Gastrocnemius medialis (tissue), 4 donors: ENCODE measurements at regions not wholly inside any gene's neighbourhood (a gene's known extent, or its start where the extent isn't known, plus 50 kb on each side); places are given as distances from the start of the nearest gene placed in this dataset.
"Not testable (repeated sequence)": the region's sequence is repeated elsewhere in the genome, so short reads cannot be mapped to it uniquely, and the experiment has no call there.

Experiments used
- ATAC-seq, 2 donors: fragments of 150-250 bp; one replicate each; pipeline ENCODE4 v1.9.1; 2016
- DNase-seq, 2 donors: peaks; one replicate each; pipeline ENCODE4 v3.0.0-alpha.2; 2019
- H3K27ac ChIP-seq, 4 donors: fragments of 200-600 bp; sonication (generic); 1 replicate in 1 of 4; 2 replicates in 3 of 4; pipeline ENCODE4 v1.5.1; 2016 to 2018; ENCODE audit warnings: mild to moderate bottlenecking in 2 of 4, moderate library complexity in 1 of 4
- H3K27me3 ChIP-seq, 3 donors: fragments of 200-600 bp; sonication (generic) in 2 of 3; 1 replicate in 1 of 3; 2 replicates in 2 of 3; pipeline versions ENCODE4 v1.5.1 to v1.6.0; 2016 to 2019; ENCODE audit warnings: mild to moderate bottlenecking in 1 of 3, moderate library complexity in 1 of 3
- H3K36me3 ChIP-seq, 2 donors: fragments of 200-600 bp; sonication (generic) in 1 of 2; one replicate each; pipeline ENCODE4 v1.5.1; 2017 to 2018
- H3K4me1 ChIP-seq, 2 donors: fragments of 200-600 bp; sonication (generic) in 1 of 2; one replicate each; pipeline ENCODE4 v1.5.1; 2016 to 2017; ENCODE audit warnings: mild to moderate bottlenecking in 2 of 2
- H3K4me3 ChIP-seq, 4 donors: fragments of 200-600 bp; sonication (generic) in 3 of 4; 1 replicate in 1 of 4; 2 replicates in 3 of 4; pipeline ENCODE4 v1.5.1; 2016 to 2019; ENCODE audit warnings: mild to moderate bottlenecking in 2 of 4
- H3K9me3 ChIP-seq, 3 donors: fragments of 200-600 bp; sonication (generic) in 2 of 3; 1 replicate in 1 of 3; 2 replicates in 2 of 3; pipeline ENCODE4 v1.5.1; 2016 to 2019
- POLR2A ChIP-seq, 2 donors: fragments of 450-650 bp; IDR thresholded peaks; one replicate each; pipeline ENCODE4 v1.6.1; 2017; ENCODE audit warnings: antibody characterized with exemption in 2 of 2, mild to moderate bottlenecking in 2 of 2, moderate library complexity in 2 of 2
- in situ Hi-C, 4 donors: fragments of 200-750 bp; cut with MboI; loops; one replicate each; pipeline versions ENCODE4 v1.15.0 to v1.8.0; 2017; ENCODE audit warnings: low sequenced_read_pairs in 4 of 4
- intact Hi-C: fragments of 100-400 bp; cut with DNase I; formaldehyde crosslinking; loops from one replicate; pipeline ENCODE4 v1.15.1; 2023; ENCODE audit warnings: low total_unique reads
- TF ChIP-seq, protein P1 (sequence below), 5 experiments: fragments of 450-650 bp in 3 of 5; fragments of 200-600 bp in 2 of 5; sonication (generic) in 2 of 5; IDR thresholded peaks in 4 of 5; conservative IDR thresholded peaks in 1 of 5; 1 replicate in 4 of 5; 2 replicates in 1 of 5; pipeline ENCODE4 v1.5.1; 2016 to 2019; ENCODE audit warnings: antibody characterized with exemption in 5 of 5, mild to moderate bottlenecking in 3 of 5, moderate library complexity in 3 of 5

DNA sequence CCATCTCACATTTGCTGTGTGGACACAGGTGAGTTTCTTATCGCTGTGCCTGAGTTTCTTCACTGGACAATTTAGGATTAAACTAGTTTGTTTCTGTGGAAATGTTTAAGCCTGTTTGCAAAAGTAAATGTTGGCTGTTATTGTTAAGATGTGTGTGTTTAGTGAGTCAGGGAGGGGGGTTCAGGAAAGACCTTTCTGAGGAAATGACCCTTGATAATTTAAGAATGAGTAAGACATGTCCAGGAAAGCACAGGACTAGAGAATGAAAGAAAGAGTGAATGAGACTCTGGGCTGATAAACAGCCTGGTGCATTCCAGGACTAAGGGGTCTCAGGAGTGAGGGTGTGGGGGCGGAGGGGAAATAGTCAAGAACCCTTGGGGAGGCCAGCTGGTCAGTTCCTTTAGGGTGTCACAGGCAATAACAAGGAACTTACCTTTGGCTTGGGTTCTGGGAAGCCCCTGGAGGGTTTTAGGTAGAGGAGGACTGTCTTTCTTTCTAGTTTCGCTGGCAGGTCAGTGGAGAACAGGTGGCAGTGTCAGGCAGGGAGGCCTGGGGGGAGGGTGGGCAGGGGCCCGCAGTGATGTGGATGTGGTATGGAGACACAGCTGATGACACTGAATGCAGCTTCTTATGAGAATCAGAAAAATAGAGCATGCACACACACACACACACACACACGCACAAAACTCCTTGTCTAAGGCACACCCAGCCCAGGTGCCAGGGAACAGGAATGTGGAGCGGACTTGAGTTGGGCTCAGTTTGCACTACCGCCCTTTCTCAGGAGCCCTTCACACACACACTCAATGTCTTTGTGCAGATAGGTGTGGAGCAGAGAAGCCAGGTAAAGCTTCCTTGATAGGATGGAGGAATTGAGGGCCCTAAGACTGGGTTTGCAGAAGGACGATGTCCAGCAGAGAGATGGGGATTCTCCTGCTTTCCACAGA is 1005.5 kb downstream of the VRK1 start:
- DNase-seq (no peak), ATAC-seq (no peak)
- H3K27ac ChIP-seq, result no peak overlapping the region
- H3K9me3 ChIP-seq, result no peaks in the 10 kb centered on the region
- in situ Hi-C loops, result no loop called here
- H3K4me1 ChIP-seq, result no peaks in the 10 kb centered on the region
- intact Hi-C loops, result no loop called here
- no peak overlapping the region for H3K4me3 ChIP-seq
- TF ChIP-seq, protein P1, sequence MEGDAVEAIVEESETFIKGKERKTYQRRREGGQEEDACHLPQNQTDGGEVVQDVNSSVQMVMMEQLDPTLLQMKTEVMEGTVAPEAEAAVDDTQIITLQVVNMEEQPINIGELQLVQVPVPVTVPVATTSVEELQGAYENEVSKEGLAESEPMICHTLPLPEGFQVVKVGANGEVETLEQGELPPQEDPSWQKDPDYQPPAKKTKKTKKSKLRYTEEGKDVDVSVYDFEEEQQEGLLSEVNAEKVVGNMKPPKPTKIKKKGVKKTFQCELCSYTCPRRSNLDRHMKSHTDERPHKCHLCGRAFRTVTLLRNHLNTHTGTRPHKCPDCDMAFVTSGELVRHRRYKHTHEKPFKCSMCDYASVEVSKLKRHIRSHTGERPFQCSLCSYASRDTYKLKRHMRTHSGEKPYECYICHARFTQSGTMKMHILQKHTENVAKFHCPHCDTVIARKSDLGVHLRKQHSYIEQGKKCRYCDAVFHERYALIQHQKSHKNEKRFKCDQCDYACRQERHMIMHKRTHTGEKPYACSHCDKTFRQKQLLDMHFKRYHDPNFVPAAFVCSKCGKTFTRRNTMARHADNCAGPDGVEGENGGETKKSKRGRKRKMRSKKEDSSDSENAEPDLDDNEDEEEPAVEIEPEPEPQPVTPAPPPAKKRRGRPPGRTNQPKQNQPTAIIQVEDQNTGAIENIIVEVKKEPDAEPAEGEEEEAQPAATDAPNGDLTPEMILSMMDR (IDR thresholded peaks at IDR 0.05 in 4 of 5, conservative IDR thresholded peaks at IDR 0.05 in 1 of 5), result no peak
- TF ChIP-seq POLR2A (IDR thresholded peaks at IDR 0.05), result no peak
- H3K27me3 ChIP-seq, result no peaks in the 10 kb centered on the region
- H3K36me3 ChIP-seq, result no peaks in the 10 kb centered on the region

DNA sequence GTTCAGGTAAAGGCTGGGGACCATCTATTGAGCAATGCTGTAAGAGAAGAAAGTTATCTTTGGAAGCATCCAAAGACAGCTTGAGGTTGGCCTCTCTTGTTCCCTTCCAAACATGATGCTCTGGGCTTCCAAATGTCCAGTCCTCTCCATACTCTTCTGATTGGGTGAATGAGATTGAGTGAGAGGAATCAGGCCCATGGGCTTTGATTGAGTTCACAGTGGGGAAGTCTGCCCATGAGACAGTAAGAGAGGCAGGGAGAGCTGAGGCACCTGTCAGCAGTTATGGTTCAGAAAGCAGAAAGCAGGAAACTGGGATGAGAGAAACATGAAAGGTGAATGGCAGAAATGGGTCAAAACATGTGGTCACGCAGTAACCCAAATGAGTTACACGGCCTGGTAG is 1006.9 kb downstream of the VRK1 start:
- DNase-seq (no peak), ATAC-seq (no peak)
- TF ChIP-seq, protein P1 (IDR thresholded peaks at IDR 0.05 in 4 of 5, conservative IDR thresholded peaks at IDR 0.05 in 1 of 5), result no peak
- TF ChIP-seq POLR2A (IDR thresholded peaks at IDR 0.05), result no peak
- no peaks in the 10 kb centered on the region for H3K9me3 ChIP-seq
- H3K27ac ChIP-seq, result no peak overlapping the region
- in situ Hi-C loops, result no loop called here
- no peaks in the 10 kb centered on the region for H3K36me3 ChIP-seq
- intact Hi-C loops, result no loop called here
- no peaks in the 10 kb centered on the region for H3K4me1 ChIP-seq
- no peaks in the 10 kb centered on the region for H3K27me3 ChIP-seq
- no peak overlapping the region for H3K4me3 ChIP-seq

DNA sequence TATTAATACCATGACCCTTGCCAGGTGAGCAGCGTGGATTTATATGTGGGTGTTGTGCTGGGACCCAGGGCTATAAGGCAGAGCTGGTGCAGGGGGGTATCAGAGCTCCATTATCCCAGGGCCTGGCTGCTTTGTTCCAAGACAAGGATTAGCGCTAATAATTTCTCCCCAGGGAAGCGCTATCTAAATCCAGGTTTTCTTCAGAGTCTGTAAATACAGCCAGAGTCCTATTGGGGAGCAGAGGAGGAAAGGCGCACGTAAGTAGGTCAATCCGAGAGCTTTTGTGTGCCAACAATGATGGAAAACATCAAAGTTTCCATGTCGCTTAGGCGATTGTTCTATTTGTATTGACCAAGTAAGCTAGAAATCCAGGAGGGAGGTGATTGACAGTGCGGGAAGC is 1009.7 kb downstream of the VRK1 start:
- in situ Hi-C loops (no loop called here), intact Hi-C loops (no loop called here)
- Histone ChIP-seq H3K9me3 (no peaks in the 10 kb centered on the region), H3K4me1 (no peaks in the 10 kb centered on the region), H3K4me3 (no peak overlapping the region), H3K36me3 (no peaks in the 10 kb centered on the region), H3K27me3 (no peaks in the 10 kb centered on the region), H3K27ac (no peak overlapping the region)
- no peak for ATAC-seq
- TF ChIP-seq, protein P1 (IDR thresholded peaks at IDR 0.05 in 4 of 5, conservative IDR thresholded peaks at IDR 0.05 in 1 of 5), result no peak
- TF ChIP-seq POLR2A (IDR thresholded peaks at IDR 0.05), result no peak
- no peak for DNase-seq

DNA sequence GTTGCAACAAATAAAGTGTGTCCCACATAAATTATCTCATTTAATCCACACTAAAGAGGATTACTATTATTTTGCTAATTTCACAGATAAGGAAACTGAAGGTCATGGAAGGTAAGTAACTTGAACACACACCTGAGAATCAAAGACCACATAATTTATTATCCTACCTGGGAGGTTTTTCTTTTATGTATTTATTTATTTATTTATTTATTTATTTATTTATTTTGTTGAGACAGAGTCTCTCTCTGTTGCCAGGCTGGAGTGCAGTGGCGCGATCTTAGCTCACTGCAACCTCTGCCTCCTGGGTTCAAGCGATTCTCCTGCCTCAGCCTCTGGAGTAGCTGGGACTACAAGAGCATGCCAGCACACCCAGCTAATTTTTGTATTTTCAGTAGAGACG is 1011.4 kb downstream of the VRK1 start:
- in situ Hi-C loops, H3K27ac ChIP-seq, DNase-seq, H3K36me3 ChIP-seq, H3K9me3 ChIP-seq, ATAC-seq, H3K27me3 ChIP-seq, H3K4me3 ChIP-seq, H3K4me1 ChIP-seq, intact Hi-C loops: not testable (repeated sequence)

DNA sequence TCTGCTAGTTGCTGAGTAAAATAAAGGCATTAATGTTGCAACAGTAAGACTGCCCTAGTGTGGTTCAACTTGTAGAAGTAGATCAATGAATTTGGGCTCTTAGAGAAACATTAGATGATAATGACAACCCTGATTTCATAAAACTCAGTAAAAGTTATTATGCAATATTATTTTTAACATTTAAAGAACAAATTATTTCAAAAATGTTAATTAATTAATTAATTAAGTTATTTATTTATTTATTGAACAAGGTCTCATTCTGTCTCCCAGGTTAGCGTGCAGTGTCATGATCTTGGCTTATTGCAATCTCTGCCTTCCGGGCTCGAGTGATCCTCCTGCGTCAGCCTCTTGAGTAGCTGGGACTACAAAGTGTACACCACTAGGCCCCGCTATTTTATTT is 1016.4 kb downstream of the VRK1 start:
- H3K27ac ChIP-seq, result no peak overlapping the region
- H3K4me3 ChIP-seq, result no peak overlapping the region
- no peak for DNase-seq
- intact Hi-C loops (no loop called here), in situ Hi-C loops (no loop called here)
- TF ChIP-seq, protein P1 (IDR thresholded peaks at IDR 0.05 in 4 of 5, conservative IDR thresholded peaks at IDR 0.05 in 1 of 5), result no peak
- no peak for TF ChIP-seq POLR2A (IDR thresholded peaks at IDR 0.05)
- no peaks in the 10 kb centered on the region for H3K36me3 ChIP-seq
- no peak for ATAC-seq
- no peaks in the 10 kb centered on the region for H3K27me3 ChIP-seq
- H3K4me1 ChIP-seq, result no peaks in the 10 kb centered on the region
- peaks cover 0 to 4% (median 0%) of the 10 kb centered on the region in 3 donors for H3K9me3 ChIP-seq
